ENCODE measurements at regions not wholly inside any gene's neighbourhood (a gene's known extent, or its start where the extent isn't known, plus 50 kb on each side); places are given as distances from the start of the nearest gene placed in this dataset.
"Not testable (repeated sequence)": the region's sequence is repeated elsewhere in the genome, so short reads cannot be mapped to it uniquely, and the experiment has no call there.

DNA sequence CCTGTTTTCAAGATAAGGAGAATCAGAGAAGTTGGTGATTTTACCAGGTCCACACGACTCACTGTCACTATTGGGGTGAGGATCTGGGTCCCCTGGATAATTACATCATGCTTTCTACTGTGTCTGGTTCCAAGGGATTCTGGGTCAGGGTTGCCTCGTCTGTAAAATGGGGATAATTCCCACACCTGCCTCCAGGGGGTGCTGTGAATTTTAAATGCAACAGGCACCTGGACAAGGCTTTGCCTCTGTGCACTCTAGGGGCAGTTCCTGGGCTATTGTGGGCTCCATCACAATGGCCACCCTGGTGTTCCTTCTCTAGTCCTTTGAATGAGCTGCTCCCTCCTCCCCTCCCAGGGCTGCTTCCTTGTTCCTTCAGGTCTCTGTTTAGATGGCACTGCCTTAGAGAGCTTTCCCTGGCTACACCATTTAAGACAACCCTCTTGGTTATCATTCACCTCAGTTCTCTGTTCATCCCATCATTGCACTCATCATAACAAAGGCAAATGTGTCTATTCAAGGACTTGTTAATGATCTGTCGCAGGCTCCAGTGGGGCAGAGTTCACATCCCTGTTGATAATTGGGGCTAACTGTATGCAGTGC, 178.6 kb downstream of the MIAT start:
- H3K36me3 ChIP-seq (ENCODE audit: insufficient read depth, low read length) = no peaks in the 10 kb centered on the region
- no peak overlapping the region for H3K4me3 ChIP-seq (ENCODE audit: low read depth in 1 of 2, low read length in 2 of 2)
- H3K27me3 ChIP-seq (ENCODE audit: control insufficient read depth in 1 of 2, insufficient read depth in 2 of 2, low read length in 2 of 2) = no peaks in the 10 kb centered on the region
- H3K4me1 ChIP-seq (ENCODE audit: insufficient read depth, low read length) = no peaks in the 10 kb centered on the region
- H3K9ac ChIP-seq (ENCODE audit: low read length) = no peak overlapping the region
- H3K27ac ChIP-seq (ENCODE audit: low read depth, low read length) = no peak overlapping the region
- no peaks in the 10 kb centered on the region for H3K9me3 ChIP-seq (ENCODE audit: low read length)

DNA sequence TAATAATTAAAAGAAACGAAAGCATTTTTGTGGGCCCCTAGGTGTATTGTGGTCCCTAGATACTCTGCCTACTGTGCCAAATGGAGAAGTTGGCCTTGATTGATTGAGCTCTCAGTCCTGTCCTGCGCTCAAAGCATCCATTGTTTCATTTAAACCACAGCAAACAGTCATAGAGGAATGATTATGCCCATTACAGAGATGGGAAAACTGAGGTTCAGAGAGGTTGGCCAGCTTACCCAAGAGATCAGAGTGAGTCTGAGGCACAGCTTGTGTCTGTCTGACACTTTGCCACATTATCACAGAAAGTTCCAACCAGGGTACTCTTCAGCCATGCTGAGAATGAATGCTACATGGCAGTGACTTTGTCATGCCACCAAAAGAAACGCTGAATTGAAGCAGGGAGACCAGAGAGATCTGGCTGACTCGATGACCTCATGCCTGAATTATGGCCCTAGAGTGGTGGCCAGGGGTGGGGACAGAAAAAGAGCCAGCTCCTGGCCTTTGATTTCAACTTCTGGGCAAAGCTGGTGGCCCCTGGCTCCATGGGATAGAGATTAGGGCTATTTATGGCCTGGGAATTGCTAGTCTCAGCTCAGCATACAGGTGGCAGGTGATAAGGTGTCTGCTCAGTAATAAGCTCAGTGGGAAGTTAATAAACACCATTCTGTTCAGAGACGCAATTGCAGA, 180.5 kb downstream of the MIAT start:
- H3K9ac ChIP-seq (ENCODE audit: low read length) = no peak overlapping the region
- H3K4me3 ChIP-seq (ENCODE audit: low read depth in 1 of 2, low read length in 2 of 2) = no peak overlapping the region
- H3K27ac ChIP-seq (ENCODE audit: low read depth, low read length) = no peak overlapping the region
- H3K36me3 ChIP-seq (ENCODE audit: insufficient read depth, low read length) = no peaks in the 10 kb centered on the region
- no peaks in the 10 kb centered on the region for H3K4me1 ChIP-seq (ENCODE audit: insufficient read depth, low read length)
- H3K9me3 ChIP-seq (ENCODE audit: low read length) = no peaks in the 10 kb centered on the region
- no peaks in the 10 kb centered on the region for H3K27me3 ChIP-seq (ENCODE audit: control insufficient read depth in 1 of 2, insufficient read depth in 2 of 2, low read length in 2 of 2)

DNA sequence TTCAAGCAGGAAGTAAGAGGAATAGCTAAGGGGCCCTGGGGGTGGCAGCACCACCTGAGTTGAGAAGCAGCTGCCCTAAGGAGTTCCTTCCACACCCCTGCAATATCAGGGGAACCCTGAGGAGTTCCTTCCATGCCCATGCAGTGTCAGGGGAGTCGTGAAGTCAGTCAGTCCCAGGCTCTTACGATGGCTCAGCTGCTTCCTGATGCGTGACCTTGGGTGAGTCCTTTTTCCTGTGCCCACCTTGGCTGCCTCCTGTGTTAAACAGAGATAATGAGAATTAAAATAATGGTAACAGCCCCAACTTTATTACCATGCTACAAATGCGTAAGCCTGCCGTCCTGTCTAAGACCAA, 181.1 kb downstream of the MIAT start:
- no peak overlapping the region for H3K9ac ChIP-seq (ENCODE audit: low read length)
- no peaks in the 10 kb centered on the region for H3K9me3 ChIP-seq (ENCODE audit: low read length)
- no peaks in the 10 kb centered on the region for H3K36me3 ChIP-seq (ENCODE audit: insufficient read depth, low read length)
- no peak overlapping the region for H3K27ac ChIP-seq (ENCODE audit: low read depth, low read length)
- no peak overlapping the region for H3K4me3 ChIP-seq (ENCODE audit: low read depth in 1 of 2, low read length in 2 of 2)
- H3K4me1 ChIP-seq (ENCODE audit: insufficient read depth, low read length) = no peaks in the 10 kb centered on the region
- H3K27me3 ChIP-seq (ENCODE audit: control insufficient read depth in 1 of 2, insufficient read depth in 2 of 2, low read length in 2 of 2) = no peaks in the 10 kb centered on the region

DNA sequence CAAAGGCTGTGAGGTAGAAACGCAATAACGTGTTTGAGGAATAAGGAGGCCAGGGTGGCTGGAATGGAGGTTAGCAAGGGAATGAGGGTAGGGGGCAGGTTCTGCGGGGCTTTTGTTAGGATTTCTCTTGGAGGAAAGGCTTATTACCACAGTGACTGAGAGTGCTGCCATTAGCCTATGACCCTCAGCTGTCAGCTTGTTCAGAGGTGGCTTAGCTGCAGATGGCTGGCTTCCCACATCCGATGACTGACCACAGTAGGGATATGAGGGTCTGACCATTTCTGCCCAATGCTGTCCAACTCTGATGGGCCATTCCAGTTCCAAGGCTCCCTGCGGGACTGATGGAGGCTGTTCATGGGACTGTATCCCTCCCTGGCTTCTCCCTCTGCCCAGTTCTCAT, 181.8 kb downstream of the MIAT start:
- H3K9me3 ChIP-seq (ENCODE audit: low read length) = no peaks in the 10 kb centered on the region
- H3K27me3 ChIP-seq (ENCODE audit: control insufficient read depth in 1 of 2, insufficient read depth in 2 of 2, low read length in 2 of 2) = no peaks in the 10 kb centered on the region
- H3K4me3 ChIP-seq (ENCODE audit: low read depth in 1 of 2, low read length in 2 of 2) = no peak overlapping the region
- H3K36me3 ChIP-seq (ENCODE audit: insufficient read depth, low read length) = no peaks in the 10 kb centered on the region
- H3K4me1 ChIP-seq (ENCODE audit: insufficient read depth, low read length) = no peaks in the 10 kb centered on the region
- H3K9ac ChIP-seq (ENCODE audit: low read length) = no peak overlapping the region
- H3K27ac ChIP-seq (ENCODE audit: low read depth, low read length) = no peak overlapping the region

DNA sequence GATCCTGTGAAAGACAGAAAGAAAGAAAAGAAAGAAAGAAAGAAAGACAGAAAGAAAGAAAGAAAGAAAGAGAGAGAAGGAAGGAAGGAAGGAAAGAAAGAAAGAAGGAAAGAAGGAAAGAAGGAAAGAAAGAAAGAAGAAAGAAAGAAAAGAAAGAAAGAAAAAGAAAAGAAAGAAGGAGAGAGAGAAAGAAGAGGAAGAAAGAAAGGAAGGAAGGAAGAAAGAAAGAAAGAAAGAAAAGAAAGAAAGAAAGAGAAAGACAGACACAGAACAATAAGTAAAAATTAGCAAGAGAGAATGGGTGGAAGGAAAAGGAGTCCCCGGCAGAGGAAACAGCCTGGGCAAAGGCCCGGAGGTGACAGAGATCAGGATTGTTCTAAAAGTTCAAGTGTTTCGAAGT, 183.4 kb downstream of the MIAT start:
- not testable (repeated sequence) for H3K4me1 ChIP-seq (ENCODE audit: insufficient read depth, low read length); H3K27me3 ChIP-seq (ENCODE audit: control insufficient read depth in 1 of 2, insufficient read depth in 2 of 2, low read length in 2 of 2); H3K9me3 ChIP-seq (ENCODE audit: low read length); H3K4me3 ChIP-seq (ENCODE audit: low read depth in 1 of 2, low read length in 2 of 2); H3K36me3 ChIP-seq (ENCODE audit: insufficient read depth, low read length); H3K9ac ChIP-seq (ENCODE audit: low read length); H3K27ac ChIP-seq (ENCODE audit: low read depth, low read length)

DNA sequence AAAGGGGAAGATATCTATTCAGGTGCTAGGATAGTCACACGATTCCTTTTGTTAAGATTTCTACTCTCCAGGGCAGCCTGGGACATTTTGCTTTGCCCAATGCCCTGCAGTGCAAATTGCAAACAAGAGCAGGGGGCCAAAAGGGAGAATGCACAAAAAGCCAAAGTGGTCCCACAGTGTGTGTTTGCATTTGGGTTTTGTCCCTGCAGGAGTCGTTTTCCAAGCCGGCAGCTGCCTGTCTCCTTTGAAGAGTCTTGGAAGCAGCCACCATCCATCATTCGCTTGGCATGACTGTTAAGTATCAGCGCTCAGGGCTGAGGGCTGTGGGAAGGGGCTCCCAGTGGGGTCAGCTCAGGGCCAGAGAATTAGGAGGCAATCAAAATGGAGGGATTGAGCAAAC, 184.7 kb downstream of the MIAT start:
- no peaks in the 10 kb centered on the region for H3K4me1 ChIP-seq (ENCODE audit: insufficient read depth, low read length)
- no peaks in the 10 kb centered on the region for H3K9me3 ChIP-seq (ENCODE audit: low read length)
- H3K36me3 ChIP-seq (ENCODE audit: insufficient read depth, low read length) = no peaks in the 10 kb centered on the region
- no peaks in the 10 kb centered on the region for H3K27me3 ChIP-seq (ENCODE audit: control insufficient read depth in 1 of 2, insufficient read depth in 2 of 2, low read length in 2 of 2)
- H3K9ac ChIP-seq (ENCODE audit: low read length) = no peak overlapping the region
- H3K27ac ChIP-seq (ENCODE audit: low read depth, low read length) = no peak overlapping the region
- H3K4me3 ChIP-seq (ENCODE audit: low read depth in 1 of 2, low read length in 2 of 2) = no peak overlapping the region

DNA sequence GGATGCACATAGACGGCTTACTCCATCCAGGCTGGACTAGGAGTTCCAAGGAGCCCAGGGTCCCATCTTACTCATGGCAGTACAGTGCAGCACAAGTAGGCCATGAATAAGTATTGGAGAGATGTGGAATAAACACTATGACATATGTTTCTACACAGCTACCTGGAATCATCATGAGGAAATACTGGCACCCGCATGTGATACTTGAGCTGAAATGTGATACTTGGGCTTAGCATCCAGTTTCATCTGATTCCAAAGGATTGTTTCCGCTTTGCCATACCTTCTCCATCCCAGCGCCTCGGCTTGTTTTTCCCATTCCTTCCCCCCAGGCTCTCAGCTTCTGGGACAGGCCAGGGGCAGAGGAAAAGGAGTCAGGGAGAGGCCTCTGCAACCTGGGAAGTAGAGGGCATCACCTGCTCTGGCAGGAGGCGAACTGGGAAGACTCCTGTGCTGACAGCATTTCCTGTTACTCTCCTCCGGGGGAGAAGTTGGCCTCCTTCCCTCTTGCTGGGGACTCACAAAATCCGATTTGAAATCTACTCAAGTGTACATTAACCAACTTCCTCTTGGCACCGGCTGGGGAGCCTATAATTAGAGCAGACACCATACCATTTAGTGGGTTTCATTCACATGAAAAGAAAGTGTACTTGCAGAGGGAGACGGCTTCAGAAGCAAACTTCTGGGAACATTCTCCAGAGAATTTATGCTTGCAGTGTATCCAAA, 187.8 kb downstream of the MIAT start:
- Histone ChIP-seq H3K36me3 (ENCODE audit: insufficient read depth, low read length) (no peaks in the 10 kb centered on the region), H3K27ac (ENCODE audit: low read depth, low read length) (no peak overlapping the region), H3K9ac (ENCODE audit: low read length) (no peak overlapping the region), H3K27me3 (ENCODE audit: control insufficient read depth in 1 of 2, insufficient read depth in 2 of 2, low read length in 2 of 2) (no peaks in the 10 kb centered on the region), H3K4me3 (ENCODE audit: low read depth in 1 of 2, low read length in 2 of 2) (no peak overlapping the region), H3K4me1 (ENCODE audit: insufficient read depth, low read length) (no peaks in the 10 kb centered on the region), H3K9me3 (ENCODE audit: low read length) (no peaks in the 10 kb centered on the region)

DNA sequence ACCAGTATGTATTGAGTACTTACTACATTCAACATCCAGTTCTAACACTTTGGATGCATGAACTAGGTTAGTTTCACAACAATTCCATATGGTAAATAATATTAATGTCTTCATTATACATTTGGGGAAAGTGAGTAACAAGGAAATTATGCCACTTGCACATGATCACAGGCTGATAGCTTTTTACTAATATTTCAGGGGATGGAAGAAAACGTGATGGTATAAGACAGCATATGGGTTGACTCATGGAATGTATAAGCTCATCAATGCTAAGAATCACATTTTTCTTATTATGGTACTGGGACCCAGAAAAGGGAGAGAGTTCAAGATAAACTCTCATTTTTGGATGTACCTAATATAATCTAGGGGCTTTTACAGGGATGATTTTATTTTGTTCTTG, 188.7 kb downstream of the MIAT start:
- Histone ChIP-seq H3K27me3 (ENCODE audit: control insufficient read depth in 1 of 2, insufficient read depth in 2 of 2, low read length in 2 of 2) (no peaks in the 10 kb centered on the region), H3K9me3 (ENCODE audit: low read length) (no peaks in the 10 kb centered on the region), H3K4me3 (ENCODE audit: low read depth in 1 of 2, low read length in 2 of 2) (no peak overlapping the region), H3K4me1 (ENCODE audit: insufficient read depth, low read length) (no peaks in the 10 kb centered on the region), H3K9ac (ENCODE audit: low read length) (no peak overlapping the region), H3K27ac (ENCODE audit: low read depth, low read length) (no peak overlapping the region), H3K36me3 (ENCODE audit: insufficient read depth, low read length) (no peaks in the 10 kb centered on the region)

DNA sequence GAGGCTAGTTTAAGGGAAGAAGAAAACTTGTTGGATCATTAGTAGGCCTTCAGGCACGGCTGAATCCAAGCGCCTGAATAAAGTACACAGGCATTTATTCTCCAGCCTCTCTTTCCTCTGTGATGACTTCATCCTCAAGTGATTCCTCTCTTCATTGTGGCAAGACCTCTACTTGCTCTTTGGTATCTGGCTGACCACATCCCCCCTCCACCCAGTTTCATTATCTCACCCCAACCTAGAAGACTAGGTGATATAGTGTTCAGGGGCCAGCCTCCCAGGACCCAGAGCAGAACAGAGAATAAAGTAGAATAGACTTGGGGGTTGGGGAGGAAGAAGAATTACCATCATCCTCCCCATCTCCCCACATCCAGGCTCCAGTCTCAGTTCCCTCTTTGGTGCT, 189.3 kb downstream of the MIAT start:
- no peaks in the 10 kb centered on the region for H3K4me1 ChIP-seq (ENCODE audit: insufficient read depth, low read length)
- H3K27ac ChIP-seq (ENCODE audit: low read depth, low read length) = no peak overlapping the region
- no peak overlapping the region for H3K4me3 ChIP-seq (ENCODE audit: low read depth in 1 of 2, low read length in 2 of 2)
- H3K27me3 ChIP-seq (ENCODE audit: control insufficient read depth in 1 of 2, insufficient read depth in 2 of 2, low read length in 2 of 2) = no peaks in the 10 kb centered on the region
- no peak overlapping the region for H3K9ac ChIP-seq (ENCODE audit: low read length)
- no peaks in the 10 kb centered on the region for H3K36me3 ChIP-seq (ENCODE audit: insufficient read depth, low read length)
- no peaks in the 10 kb centered on the region for H3K9me3 ChIP-seq (ENCODE audit: low read length)

DNA sequence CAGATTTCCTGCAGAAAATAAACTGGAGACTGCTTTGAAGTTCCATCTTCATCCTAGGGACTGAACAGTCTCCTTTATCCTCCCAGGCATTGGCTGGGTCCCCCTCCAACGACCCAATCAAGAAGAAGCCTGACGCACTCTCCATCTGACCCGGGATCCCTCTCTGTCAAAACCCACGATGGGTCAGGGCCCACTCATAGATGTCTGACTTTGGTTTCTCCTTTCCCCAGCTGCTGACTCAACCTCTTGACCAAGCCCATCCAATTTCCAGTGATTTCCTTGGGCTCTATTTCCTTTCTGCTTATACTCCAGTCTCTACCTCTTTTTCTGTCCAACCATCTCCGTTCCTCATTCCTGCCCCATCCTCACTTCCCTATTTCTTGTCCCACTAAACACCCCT, 189.7 kb downstream of the MIAT start:
- H3K27ac ChIP-seq (ENCODE audit: low read depth, low read length) = no peak overlapping the region
- H3K4me3 ChIP-seq (ENCODE audit: low read depth in 1 of 2, low read length in 2 of 2) = no peak overlapping the region
- H3K9ac ChIP-seq (ENCODE audit: low read length) = no peak overlapping the region
- H3K9me3 ChIP-seq (ENCODE audit: low read length) = no peaks in the 10 kb centered on the region
- H3K36me3 ChIP-seq (ENCODE audit: insufficient read depth, low read length) = no peaks in the 10 kb centered on the region
- H3K27me3 ChIP-seq (ENCODE audit: control insufficient read depth in 1 of 2, insufficient read depth in 2 of 2, low read length in 2 of 2) = no peaks in the 10 kb centered on the region
- H3K4me1 ChIP-seq (ENCODE audit: insufficient read depth, low read length) = no peaks in the 10 kb centered on the region

DNA sequence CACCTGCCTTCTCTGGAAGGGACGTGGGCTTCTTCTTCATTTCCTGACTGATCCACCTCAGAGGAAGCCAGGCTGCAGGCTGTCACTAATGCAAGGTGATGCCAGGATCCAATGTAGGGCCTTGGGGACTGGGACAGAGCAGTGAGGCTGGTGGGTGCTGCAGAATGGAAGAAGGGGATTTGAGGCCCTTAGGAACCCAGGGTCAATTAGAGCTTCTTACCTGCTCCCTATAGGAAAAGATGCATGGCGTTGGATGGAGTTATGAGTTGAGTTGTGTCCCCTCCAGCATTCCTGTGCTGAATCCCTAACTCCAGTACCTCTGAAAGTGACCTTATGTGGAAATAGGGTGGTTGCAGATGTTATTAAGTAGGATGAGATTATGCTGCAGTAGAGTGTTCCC, 190.4 kb downstream of the MIAT start:
- H3K9me3 ChIP-seq (ENCODE audit: low read length) = no peaks in the 10 kb centered on the region
- H3K36me3 ChIP-seq (ENCODE audit: insufficient read depth, low read length) = no peaks in the 10 kb centered on the region
- H3K27ac ChIP-seq (ENCODE audit: low read depth, low read length) = no peak overlapping the region
- H3K4me3 ChIP-seq (ENCODE audit: low read depth in 1 of 2, low read length in 2 of 2) = no peak overlapping the region
- H3K4me1 ChIP-seq (ENCODE audit: insufficient read depth, low read length) = no peaks in the 10 kb centered on the region
- no peaks in the 10 kb centered on the region for H3K27me3 ChIP-seq (ENCODE audit: control insufficient read depth in 1 of 2, insufficient read depth in 2 of 2, low read length in 2 of 2)
- H3K9ac ChIP-seq (ENCODE audit: low read length) = no peak overlapping the region

Data from muscle layer of colon (tissue), 2 donors.